ENCODE measurements at regions not wholly inside any gene's neighbourhood (a gene's known extent, or its start where the extent isn't known, plus 50 kb on each side); places are given as distances from the start of the nearest gene placed in this dataset.

GRCh38 chr1:177558372-177558771 is 387.6 kb downstream of the BRINP2 start:
- TF ChIP-seq EZH2 (IDR thresholded peaks at IDR 0.05; ENCODE audit: low read length, missing control alignments) (no peak), CTCF (conservative IDR thresholded peaks at IDR 0.05 in 1 of 2, IDR thresholded peaks at IDR 0.05 in 1 of 2; ENCODE audit: low read depth in 1 of 2, low read length in 2 of 2) (no peak)
